ENCODE measurements at regions not wholly inside any gene's neighbourhood (a gene's known extent, or its start where the extent isn't known, plus 50 kb on each side); places are given as distances from the start of the nearest gene placed in this dataset.

DNA sequence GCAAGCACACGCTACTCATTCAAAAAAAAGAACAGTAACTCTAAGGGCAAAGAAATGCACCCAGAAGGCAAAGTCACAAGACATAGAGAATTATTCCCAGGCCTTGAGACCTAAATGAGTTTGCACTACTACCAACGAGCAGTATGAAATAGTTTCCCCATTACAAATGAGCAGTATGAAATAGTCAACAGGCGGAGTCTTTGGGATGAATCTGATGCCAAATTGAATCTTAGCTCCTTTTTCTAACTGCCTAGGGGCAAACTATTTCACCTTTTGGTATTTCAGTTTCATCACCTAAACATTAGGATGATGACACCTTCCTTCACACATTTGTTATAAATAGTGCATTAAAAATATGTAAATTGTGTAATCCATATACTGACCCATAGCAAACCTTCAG lies 213.0 kb upstream of the FAT4 start:
- ChIA-PET POLR2A (no interaction called here), CTCF (no interaction called here)
- TF ChIP-seq, protein P1, sequence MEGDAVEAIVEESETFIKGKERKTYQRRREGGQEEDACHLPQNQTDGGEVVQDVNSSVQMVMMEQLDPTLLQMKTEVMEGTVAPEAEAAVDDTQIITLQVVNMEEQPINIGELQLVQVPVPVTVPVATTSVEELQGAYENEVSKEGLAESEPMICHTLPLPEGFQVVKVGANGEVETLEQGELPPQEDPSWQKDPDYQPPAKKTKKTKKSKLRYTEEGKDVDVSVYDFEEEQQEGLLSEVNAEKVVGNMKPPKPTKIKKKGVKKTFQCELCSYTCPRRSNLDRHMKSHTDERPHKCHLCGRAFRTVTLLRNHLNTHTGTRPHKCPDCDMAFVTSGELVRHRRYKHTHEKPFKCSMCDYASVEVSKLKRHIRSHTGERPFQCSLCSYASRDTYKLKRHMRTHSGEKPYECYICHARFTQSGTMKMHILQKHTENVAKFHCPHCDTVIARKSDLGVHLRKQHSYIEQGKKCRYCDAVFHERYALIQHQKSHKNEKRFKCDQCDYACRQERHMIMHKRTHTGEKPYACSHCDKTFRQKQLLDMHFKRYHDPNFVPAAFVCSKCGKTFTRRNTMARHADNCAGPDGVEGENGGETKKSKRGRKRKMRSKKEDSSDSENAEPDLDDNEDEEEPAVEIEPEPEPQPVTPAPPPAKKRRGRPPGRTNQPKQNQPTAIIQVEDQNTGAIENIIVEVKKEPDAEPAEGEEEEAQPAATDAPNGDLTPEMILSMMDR (IDR thresholded peaks at IDR 0.05; ENCODE audit: low read depth, low read length), result no peak
- Histone ChIP-seq H3K27me3 (ENCODE audit: control insufficient read depth, insufficient read depth, low read length) (no peaks in the 10 kb centered on the region), H3K4me3 (ENCODE audit: low read depth, low read length) (no peak overlapping the region), H3K9me3 (ENCODE audit: control insufficient read depth, insufficient read depth, low read length) (no peaks in the 10 kb centered on the region), H3K27ac (ENCODE audit: low read depth, low read length) (no peak overlapping the region)
- DNase-seq (ENCODE audit: low read depth, low spot score), result no peak

DNA sequence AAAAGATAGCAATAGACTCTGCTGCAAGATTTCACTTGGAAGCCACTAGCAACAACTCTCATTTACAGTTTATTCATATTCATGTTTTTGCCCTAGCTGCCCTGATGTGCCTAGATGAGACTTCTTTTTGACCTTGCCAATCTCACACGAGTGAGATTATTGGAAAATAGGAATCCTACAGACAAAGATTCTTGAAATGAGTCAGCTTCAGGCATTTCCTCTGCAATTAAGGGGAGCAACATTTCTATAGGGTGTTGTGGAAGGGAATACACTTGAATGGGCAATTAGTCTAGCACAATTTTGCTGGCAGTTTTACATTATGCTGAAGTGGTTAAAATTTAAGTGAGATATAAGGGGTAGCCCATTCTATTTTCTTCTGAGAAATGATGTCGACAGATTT lies 217.0 kb upstream of the FAT4 start:
- ChIA-PET POLR2A (no interaction called here), CTCF (no interaction called here)
- TF ChIP-seq, protein P1 (IDR thresholded peaks at IDR 0.05; ENCODE audit: low read depth, low read length), result no peak
- no peak for DNase-seq (ENCODE audit: low read depth, low spot score)
- no peaks in the 10 kb centered on the region for H3K27me3 ChIP-seq (ENCODE audit: control insufficient read depth, insufficient read depth, low read length)
- H3K9me3 ChIP-seq (ENCODE audit: control insufficient read depth, insufficient read depth, low read length), result no peaks in the 10 kb centered on the region
- no peak overlapping the region for H3K4me3 ChIP-seq (ENCODE audit: low read depth, low read length)
- H3K27ac ChIP-seq (ENCODE audit: low read depth, low read length), result no peak overlapping the region

DNA sequence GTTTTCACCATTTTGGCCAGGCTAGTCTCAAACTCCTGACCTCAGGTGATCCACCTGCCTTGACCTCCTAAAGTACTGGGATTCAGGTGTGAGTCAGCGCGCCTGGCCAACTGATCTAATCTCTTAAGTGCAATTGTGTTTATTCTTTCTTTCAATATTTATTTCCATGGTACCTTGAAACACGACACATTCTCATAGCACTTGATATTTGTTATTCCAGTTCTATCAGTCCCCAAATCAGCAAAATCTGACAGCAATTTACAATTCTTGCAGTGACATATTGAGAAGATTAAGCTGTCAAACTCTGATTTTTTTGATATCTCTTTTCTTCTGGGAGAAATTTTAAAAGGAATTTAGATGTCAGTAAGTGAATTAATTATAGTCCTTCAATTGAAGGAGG lies 218.1 kb upstream of the FAT4 start:
- no peak overlapping the region for H3K27ac ChIP-seq (ENCODE audit: low read depth, low read length)
- POLR2A ChIA-PET, result no interaction called here
- H3K9me3 ChIP-seq (ENCODE audit: control insufficient read depth, insufficient read depth, low read length), result no peaks in the 10 kb centered on the region
- no peak for DNase-seq (ENCODE audit: low read depth, low spot score)
- CTCF ChIA-PET, result no interaction called here
- no peaks in the 10 kb centered on the region for H3K27me3 ChIP-seq (ENCODE audit: control insufficient read depth, insufficient read depth, low read length)
- TF ChIP-seq, protein P1 (IDR thresholded peaks at IDR 0.05; ENCODE audit: low read depth, low read length), result no peak
- H3K4me3 ChIP-seq (ENCODE audit: low read depth, low read length), result no peak overlapping the region

DNA sequence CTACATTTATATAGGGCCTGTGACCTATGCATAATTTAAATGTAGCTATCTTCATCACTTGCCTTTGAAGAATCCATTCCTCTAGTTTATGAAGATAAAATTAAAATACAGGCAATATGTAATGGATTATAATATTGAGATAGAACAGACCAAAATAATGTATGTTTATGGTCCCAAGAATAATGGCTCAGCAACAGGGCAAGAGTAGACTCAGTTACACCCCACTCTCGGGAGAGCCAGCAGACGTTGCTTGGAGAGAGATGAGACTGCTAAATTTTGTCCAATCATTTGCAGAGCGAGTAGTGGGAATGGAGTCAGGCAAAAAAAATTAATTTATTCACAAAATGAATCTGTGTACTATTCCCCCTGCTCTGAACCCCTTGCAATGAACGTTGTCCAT lies 223.2 kb upstream of the FAT4 start:
- CTCF ChIA-PET, result interaction anchor here (0.6 kb wide), 1 partner anchor 26 kb away, joined by 3 read pairs; no protein-coding TSS in a partner anchor
- POLR2A ChIA-PET, result no interaction called here
- TF ChIP-seq, protein P1 (IDR thresholded peaks at IDR 0.05; ENCODE audit: low read depth, low read length), result no peak
- Histone ChIP-seq H3K27me3 (ENCODE audit: control insufficient read depth, insufficient read depth, low read length) (no peaks in the 10 kb centered on the region), H3K27ac (ENCODE audit: low read depth, low read length) (no peak overlapping the region), H3K9me3 (ENCODE audit: control insufficient read depth, insufficient read depth, low read length) (no peaks in the 10 kb centered on the region), H3K4me3 (ENCODE audit: low read depth, low read length) (no peak overlapping the region)
- DNase-seq (ENCODE audit: low read depth, low spot score), result no peak

DNA sequence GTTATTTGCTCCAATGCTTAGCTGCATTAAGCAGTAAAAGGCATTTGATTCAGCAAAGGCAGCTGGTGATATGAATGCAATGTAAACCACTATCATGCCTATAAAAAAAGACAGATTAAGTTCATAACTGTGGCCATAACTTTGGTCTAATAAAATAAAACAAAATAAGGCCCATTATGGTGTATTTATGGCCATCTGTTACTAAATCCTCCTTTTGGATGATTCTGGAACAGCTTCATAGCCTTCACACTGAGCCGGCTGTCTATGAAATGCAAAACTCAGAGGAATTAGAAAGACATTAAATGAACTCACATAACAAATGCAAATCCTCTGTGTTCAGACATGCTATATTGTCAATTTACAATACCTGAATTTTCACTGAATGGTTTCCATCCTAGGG lies 223.7 kb upstream of the FAT4 start:
- DNase-seq (ENCODE audit: low read depth, low spot score), result no peak
- CTCF ChIA-PET, result no interaction called here
- POLR2A ChIA-PET, result no interaction called here
- H3K9me3 ChIP-seq (ENCODE audit: control insufficient read depth, insufficient read depth, low read length), result no peaks in the 10 kb centered on the region
- H3K27ac ChIP-seq (ENCODE audit: low read depth, low read length), result no peak overlapping the region
- H3K4me3 ChIP-seq (ENCODE audit: low read depth, low read length), result no peak overlapping the region
- TF ChIP-seq, protein P1 (IDR thresholded peaks at IDR 0.05; ENCODE audit: low read depth, low read length), result no peak
- no peaks in the 10 kb centered on the region for H3K27me3 ChIP-seq (ENCODE audit: control insufficient read depth, insufficient read depth, low read length)
